Endothelial cell of hepatic sinusoid (primary cell): ENCODE measurements at regions not wholly inside any gene's neighbourhood (a gene's known extent, or its start where the extent isn't known, plus 50 kb on each side); places are given as distances from the start of the nearest gene placed in this dataset.
"Not testable (repeated sequence)": the region's sequence is repeated elsewhere in the genome, so short reads cannot be mapped to it uniquely, and the experiment has no call there.

Source experiments
- in situ Hi-C: cut with HindIII; loops from 2 replicates; pipeline ENCODE4 v1.10.0; 2017; ENCODE audit warnings: low sequenced_read_pairs

DNA sequence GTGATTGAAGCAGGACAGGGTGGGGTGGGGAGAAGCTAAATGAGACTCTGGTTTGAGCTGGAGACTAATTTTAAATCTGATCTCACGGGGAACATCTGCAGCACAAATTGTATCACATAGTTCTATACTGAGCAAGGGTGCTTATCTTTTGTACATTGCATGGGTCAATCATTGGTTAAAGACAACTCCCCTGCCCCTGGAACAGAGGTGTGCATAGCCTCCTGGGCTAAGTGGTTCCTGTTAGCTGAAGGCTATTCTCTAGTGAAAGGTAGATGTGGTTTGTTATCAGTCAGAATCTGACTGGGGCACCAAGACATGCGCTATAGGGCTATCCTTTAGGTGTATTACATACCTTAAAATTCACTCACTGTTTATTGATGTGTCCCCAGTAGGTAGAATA lies 103.9 kb upstream of the KITLG start:
- in situ Hi-C loops, result no loop called here

DNA sequence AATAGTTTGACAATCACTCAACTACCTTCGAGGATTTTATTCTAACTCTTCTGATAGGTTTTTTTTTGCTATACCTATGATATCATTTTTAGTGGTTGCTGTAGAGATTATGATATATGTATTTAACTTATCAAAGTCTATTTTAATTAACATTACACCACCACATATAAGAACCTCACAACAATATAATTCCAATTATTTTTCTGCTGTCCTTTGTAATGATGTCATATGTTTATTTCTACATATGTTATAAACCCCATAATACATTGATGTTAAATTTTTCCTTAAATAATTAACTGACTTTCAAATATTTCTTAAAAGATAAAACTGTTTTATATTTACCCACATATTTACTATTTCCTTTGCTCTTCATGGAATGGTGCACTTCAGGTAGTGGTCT lies 103.4 kb upstream of the KITLG start:
- in situ Hi-C loops, result no loop called here

DNA sequence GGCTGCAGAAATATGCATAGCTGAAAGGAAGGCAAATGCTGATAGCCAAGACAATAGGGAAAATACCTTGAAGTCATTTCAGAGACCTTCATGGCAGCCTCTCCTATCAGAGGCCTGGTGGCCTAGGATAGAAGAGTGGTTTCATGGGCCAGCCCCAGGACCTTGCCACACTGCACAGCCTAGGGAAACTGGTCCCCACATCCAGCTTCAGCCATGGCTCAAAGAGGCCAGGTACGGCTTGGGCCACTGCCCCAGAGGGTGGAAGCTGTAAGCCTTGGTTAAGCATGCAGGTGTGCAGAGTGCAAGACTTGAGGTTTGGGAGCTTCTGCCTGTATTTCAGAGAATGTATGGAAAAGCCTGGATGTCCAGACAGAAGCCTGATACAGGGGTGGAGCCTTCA lies 101.0 kb upstream of the KITLG start:
- in situ Hi-C loops, result no loop called here

DNA sequence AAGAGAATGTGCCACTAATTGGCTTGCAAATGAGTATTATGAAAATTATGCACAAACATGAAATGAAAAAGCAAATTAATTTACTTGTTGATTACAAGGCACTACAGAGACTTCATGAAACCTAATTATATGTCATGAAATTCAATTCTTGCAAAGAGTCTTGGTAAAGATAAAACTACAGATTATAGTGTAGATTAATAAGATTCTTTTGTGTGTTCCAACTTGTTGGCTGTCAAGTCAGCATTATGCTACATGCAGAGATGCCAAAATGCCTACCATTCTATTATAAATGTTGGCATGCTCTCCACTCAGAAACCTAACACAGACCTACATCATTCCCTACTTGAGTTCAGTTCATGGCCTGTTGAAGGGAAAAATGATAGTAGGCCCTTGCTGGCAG lies 97.2 kb upstream of the KITLG start:
- in situ Hi-C loops, result no loop called here

DNA sequence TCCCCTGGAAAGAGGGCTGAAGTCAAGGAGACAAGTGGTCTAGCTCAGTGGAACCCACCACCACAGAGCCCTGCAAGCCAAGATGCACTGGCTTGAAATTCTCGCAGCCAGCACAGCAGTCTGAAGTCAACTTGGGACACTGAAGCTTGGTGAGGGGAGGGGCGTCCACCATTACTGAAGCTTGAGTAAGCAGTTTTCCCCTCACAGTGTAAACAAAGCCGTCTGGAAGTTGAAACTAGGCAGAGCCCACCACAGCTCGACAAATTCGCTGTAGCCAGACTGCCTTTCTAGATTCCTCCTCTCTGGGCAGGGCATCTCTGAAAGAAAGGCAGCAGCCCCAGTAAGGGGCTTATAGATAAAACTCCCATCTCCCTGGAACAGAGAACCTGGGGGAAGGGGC lies 87.3 kb upstream of the KITLG start:
- in situ Hi-C loops, result not testable (repeated sequence)

DNA sequence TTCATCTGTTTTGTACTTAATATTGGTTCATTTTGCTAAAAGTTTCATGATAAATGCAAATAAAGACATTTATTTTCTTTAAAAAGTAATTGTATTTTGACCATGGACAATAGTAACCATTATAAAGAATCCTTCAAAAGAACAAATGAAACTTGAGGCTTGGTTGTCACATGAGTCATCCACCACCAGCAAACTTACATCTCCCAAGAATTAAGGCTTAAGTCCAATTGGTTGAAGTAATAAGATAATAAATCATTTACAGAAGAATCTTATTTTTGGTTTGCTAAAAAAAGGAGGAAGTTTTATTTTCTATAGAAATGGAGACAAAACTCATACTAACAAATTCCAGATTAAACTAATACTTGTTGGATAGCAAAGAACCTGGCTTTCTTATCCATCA lies 84.8 kb upstream of the KITLG start:
- in situ Hi-C loops, result no loop called here

DNA sequence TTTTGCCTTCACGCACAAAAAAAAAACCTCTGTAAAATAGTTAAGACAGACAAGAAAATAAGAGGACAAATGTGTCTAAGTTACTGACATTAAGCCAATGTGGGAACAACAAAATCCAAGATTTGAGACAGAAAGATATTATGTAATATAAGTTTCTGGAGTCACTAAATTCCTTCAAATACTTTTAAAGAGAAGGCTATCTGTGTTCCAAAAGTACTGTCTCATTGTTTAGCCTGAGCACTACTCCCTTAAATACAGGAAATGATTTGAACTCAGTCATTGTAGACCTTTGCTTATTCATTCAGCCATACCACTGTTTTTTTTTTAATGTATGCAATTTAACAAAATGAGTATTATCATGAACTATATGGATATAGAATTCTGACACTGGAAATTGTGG lies 82.7 kb upstream of the KITLG start:
- in situ Hi-C loops, result no loop called here

DNA sequence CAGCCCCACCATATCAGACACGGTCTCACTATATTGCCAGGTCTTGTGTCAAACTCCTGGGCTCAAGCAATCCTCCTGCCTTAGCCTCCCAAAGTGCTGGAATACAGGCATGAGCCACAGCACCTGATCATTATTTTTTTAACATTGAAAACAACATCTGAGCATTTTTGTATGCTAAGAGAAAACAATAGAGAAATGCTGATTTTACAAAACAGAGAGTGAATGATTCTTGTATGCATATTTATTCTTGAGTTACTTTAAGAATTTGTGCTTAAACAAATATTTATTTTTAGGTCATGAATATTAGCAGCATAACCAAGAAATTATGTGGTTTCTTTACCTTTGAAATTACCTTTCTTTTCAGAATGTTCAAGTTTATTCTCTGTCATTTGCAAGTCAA lies 81.8 kb upstream of the KITLG start:
- in situ Hi-C loops, result no loop called here

DNA sequence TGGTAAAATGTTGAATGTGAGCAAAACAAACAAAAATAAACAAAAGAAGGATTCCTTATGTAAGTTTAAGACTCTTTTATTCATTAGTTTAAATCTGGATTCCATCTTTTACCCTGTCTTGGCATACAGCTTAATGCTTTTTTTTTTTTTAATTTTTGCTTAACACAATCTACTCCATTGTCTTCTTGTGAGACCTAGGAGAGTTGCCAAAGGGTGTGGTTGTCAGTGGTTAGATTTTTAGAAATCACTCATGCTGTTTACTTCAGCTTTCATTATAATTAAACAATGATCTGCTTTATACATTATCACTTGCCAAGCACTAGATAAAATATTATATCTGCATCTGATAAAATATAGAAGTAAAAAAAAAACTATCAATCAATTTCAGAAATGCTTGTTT lies 77.7 kb upstream of the KITLG start:
- in situ Hi-C loops, result no loop called here

DNA sequence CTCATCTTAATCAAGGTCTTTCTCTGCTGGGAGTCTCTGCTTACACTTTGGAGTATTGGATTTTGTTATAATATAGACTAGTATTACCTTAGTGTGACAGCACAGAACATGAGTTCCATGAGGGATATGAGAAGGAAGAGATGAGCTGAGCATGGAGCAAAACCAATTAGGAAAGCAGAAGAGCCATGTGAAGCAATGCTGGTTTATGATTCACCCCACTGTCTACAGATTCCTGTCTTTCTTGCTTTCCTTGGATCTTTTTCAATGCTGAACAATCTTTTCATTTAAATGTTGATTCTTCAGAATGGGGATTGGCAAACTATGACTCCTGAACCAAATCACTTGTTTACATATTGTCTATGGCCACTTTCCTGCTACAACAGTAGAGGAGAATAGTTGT lies 70.4 kb upstream of the KITLG start:
- in situ Hi-C loops, result no loop called here

DNA sequence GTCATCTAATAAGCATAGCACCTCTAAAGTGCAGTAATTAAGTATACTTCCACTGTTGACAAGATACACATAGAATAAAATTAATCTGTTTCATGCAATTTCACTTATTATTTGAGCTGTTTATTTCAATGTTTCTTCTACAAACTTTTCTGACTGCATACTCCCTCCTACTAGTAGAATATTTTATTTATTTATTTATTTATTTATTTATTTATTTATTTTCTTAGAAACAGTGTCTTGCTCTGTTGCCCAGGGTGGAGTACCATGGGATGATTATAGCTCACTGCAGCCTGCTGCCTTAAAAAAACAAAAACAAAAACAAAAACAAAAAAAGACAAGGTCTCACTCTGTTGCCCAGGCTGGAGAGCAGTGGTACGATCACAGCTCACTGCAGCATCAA lies 68.4 kb upstream of the KITLG start:
- in situ Hi-C loops, result no loop called here

DNA sequence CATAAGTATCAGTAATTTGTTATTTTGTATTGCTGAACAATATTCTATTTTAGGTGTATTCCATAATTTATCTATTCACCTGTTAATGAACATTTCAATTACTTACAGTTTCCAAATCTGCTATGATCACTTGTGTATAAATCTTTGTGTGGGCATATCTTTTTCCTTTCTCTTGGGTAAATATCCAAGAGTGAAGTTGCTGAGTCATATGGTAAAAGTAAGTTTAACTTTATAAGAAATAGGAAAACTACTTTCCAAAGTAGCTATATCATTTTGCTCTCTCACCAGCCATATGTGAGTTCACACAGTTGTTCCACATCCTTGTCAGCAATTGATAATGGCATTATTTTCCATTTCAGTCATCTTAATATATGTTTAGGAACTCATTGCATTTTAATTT lies 66.6 kb upstream of the KITLG start:
- in situ Hi-C loops, result no loop called here

DNA sequence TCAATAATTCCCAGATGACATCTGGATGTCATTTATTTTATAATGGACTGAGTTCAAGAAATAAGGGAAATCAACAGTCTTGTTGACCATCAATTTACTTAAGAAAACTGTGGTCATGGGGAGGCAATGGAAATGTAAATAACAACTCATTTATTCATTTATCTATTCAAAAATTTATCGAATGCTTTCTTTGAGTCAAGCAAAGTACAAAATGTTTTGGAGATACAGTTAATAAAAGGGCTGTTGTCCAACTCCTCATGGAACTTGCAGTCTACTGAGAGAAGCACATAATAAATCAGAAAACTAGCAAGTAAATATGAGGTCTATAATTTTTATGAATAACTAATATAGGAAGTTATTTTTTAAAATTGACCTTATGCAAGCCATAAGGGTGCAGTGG lies 65.5 kb upstream of the KITLG start:
- in situ Hi-C loops, result no loop called here

DNA sequence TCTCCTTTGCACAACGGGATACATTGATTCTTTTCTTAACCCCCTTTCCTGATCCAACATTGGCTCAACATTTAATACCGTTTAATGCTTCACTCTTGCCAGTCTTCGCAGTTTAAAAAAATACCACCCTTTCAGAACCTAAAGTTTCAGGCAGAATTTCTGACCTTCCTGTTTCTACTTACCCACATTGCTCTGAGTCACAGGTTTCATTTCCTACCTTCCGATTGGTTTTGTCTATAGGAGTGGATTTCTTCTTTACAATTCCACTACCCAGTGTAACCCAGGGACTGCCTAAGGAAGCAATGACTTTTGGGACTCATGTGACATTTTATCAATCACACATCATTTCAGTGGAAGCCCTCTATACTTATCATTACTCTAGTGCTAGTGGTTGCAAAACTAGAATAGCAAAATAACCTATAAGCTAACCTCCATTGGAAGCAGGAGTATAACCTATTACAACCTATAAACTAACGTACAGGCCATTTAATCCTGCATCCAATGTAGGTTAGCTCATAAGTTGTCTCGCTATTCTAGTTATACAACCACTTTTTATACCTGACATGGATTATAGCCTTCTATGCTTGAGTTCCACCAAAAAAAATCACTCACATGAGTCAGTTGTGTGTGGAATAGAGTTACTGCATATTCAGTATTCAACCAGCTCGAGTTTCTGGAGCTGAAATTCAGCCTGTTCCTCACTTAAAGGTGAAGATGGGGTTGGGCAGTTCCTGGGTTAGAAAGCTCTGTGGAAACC lies 64.9 kb upstream of the KITLG start:
- in situ Hi-C loops, result no loop called here

DNA sequence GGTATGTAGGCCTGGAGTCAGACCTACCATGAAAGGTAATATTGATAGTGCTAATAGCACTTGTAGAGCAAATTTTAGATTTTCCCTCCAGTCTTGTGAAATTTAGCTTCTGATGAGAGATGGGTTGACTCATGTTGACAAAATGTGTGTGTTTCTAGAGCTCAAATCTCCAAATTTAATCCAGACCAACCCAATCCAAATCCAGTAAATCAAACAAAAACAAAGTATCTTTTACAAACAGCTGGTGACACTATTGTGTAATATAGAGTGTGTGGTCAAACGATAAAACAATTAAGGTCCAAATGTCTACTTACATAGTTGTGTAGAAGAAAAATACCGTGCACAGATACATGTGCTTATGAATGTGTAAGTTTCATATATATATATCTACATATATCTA lies 63.4 kb upstream of the KITLG start:
- in situ Hi-C loops, result no loop called here

DNA sequence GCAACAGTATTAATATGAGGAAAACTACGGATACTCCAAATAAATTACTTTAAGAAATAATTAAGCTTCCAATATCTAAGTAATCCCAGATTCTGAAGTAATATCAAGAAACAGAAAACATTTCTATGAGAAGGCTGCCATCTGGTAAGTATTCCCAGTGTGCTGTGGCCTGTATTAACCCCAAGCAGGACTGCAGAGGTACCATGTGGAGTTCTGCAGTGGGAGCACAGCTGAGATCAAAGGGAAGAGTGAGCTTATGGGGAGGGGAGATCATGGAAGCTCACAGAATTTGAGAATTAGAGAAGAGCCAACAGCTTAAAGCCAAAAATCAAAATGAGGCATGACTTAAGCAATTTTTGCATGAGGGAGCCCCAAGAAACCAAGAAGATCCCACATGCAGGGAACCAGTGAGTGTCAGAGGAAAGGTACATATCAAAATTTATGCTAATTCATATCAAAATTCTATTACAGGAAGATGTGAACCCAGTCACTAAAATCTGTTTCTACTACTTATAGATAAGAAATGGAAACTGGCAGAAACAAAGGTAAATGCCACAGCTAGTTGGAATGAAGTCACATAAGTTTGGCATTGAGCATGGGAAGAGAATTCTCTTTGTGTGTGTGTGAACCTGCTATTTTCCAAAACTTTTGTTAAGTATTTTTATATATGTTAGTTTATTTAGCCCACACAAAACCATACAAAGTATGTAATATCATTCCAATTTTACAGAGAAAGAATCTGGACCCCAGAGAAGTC lies 62.6 kb upstream of the KITLG start:
- in situ Hi-C loops, result no loop called here

DNA sequence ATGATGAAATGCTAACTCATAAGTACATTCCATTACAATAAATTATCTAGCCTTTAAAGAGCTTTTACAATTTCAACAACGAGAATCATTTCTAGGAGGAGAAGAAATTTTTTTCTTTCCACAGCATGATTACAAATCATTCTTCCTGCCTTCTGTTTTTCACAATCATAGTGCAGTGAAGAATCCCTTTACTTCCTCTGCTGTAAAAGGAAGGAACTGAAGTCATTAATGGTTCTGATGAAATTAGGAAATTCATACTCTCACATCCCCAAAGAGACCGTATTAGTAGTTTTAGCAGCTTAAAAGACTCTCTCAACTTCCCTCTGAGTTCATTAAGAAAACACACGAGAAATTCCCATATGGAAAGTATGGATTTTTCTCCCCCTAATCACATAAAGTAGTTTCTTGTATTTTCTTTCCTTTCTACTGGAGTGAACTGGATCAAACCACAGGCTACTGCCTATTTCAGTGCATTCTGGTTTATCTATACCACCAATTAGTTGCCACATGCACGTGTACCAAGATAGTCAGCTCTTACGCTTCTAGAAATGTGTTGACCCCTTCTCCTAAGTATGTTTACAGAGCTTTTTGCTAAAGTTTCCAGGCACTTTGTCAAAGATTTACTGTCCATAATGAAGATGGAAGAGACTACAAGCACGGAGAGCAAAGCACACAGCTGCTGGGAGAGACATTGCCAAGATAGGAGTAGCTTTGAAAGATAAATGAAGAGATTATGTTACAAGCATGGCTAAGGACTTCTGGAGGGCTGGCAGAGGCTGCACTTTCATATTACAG lies 58.9 kb upstream of the KITLG start:
- in situ Hi-C loops, result no loop called here

DNA sequence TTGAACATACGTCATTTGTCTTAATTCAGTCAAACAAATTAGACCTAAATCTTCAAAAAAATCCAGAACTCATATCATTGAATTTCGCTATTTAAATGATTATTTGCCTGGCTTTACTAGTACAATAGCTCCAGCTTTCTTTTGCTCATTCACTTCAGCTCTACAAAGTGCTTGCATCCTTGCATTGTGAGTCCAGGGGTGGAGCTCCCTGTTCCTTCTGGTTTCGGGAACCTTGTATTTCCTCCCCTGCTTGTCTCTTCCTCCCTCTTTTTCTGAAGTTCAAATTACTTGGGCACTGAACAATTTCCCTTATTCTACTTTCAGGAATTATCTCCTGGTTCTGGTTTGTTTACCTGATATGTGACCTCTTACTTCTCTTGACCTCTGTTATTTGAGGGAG lies 58.1 kb upstream of the KITLG start:
- in situ Hi-C loops, result no loop called here

DNA sequence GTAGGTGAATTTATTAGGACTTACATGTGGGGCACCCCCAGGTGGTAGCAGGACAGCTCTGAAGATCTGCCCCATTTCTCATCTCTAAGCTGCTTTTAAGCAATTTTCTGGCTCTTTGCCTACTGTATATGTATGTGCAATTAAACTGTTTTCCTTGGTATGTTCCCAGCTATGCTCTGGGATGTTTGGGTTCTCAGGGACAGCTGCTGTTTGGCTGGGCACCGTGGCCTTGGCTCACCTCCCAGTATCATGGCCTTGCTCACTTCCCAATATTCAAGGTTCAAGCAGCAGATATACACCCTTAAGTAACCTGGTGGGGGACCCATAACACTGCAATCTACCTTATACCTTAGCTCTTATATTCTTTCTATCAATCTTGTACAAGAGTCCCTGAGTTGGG lies 53.7 kb upstream of the KITLG start:
- in situ Hi-C loops, result no loop called here

DNA sequence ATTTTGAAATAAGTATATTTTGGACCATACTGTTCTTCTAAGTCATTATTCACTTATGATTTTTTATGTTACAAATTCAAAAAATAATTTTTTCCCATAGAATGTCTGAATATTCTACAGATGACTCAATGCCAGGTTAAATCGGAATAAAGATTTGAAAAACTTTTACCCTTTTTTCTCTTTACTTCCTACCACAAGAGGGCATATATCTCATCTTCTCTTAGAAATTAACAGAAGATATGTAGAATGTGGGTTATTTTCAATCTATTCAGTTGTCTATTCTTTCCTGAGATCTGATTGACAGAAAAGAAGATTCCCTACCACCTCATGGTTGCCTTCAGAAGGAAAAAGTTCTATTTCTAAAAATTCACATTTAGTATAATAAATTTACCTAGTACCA lies 53.0 kb upstream of the KITLG start:
- in situ Hi-C loops, result no loop called here

DNA sequence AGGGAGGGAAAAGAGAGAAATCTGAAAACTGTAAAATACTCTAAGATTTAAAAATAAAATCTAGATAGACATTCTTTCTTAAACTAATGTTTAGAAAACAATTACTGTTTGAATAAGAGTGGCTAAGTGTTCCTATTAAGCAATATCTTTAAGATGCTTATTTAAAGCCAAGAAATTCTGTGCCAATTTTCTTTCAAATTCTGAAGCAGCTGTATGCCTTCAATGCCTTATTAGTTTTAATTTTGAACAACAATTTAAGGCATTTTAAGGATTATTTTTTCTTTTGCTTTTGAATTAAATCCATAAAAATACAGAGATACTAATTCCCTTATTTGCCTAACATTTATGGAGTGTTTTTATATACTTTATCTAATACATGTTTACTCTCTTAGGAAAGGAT lies 50.3 kb upstream of the KITLG start:
- in situ Hi-C loops, result no loop called here
